ENCODE measurements at regions not wholly inside any gene's neighbourhood (a gene's known extent, or its start where the extent isn't known, plus 50 kb on each side); places are given as distances from the start of the nearest gene placed in this dataset.

GRCh38 chr7:25852211-25852938 is 299.6 kb upstream of the NFE2L3 start:
- no peak for TF ChIP-seq CTCF (IDR thresholded peaks at IDR 0.05)
- no peak for TF ChIP-seq POLR2A (IDR thresholded peaks at IDR 0.05)

All from adrenal gland (tissue), 5 donors.